Naive thymus-derived CD8-positive, alpha-beta T cell (primary cell): ENCODE measurements at regions not wholly inside any gene's neighbourhood (a gene's known extent, or its start where the extent isn't known, plus 50 kb on each side); places are given as distances from the start of the nearest gene placed in this dataset.

Experiments used
- ATAC-seq, 2 donors: fragments of 150-1000 bp; cut with Tn5 transposase in 1 of 2; sonication (Bioruptor Pico), chemical (Tn5 transposase) in 1 of 2; 1 replicate in 1 of 2; 2 replicates in 1 of 2; pipeline ENCODE4 v1.10.0; 2021; ENCODE audit warnings: mild to moderate bottlenecking in 2 of 2, moderate library complexity in 2 of 2
- POLR2A ChIA-PET: fragments of 350-600 bp; sonication (Branson Sonifier 250); formaldehyde crosslinking; loops from one replicate; lab custom pipeline; 2021; ENCODE audit warnings: antibody characterized with exemption; lab: Charles Lee
- DNase-seq, 10 donors: peaks; one replicate each; pipeline versions ENCODE4 v3.0.0 to v3.0.0-alpha.2; 2020 to 2022
- H3K27ac Mint-ChIP-seq, 10 donors: one replicate each; pipeline ENCODE4 v1.8.0; 2020 to 2022; ENCODE audit warnings: mild to moderate bottlenecking in 10 of 10, mixed read lengths in 10 of 10, moderate library complexity in 4 of 10, inconsistent platforms in 1 of 10
- H3K27me3 Mint-ChIP-seq, 5 donors: one replicate each; pipeline ENCODE4 v1.8.0; 2021 to 2022; ENCODE audit warnings: mixed read lengths in 5 of 5
- H3K36me3 Mint-ChIP-seq, 3 donors: one replicate each; pipeline ENCODE4 v1.8.0; 2020 to 2022; ENCODE audit warnings: mixed read lengths in 3 of 3, mild to moderate bottlenecking in 2 of 3, inconsistent platforms in 1 of 3
- H3K4me1 Mint-ChIP-seq, 4 donors: one replicate each; pipeline ENCODE4 v1.8.0; 2021 to 2022; ENCODE audit warnings: mixed read lengths in 4 of 4
- H3K4me3 Mint-ChIP-seq, 10 donors: one replicate each; pipeline ENCODE4 v1.8.0; 2020 to 2022; ENCODE audit warnings: mild to moderate bottlenecking in 10 of 10, mixed read lengths in 10 of 10, moderate library complexity in 6 of 10, inconsistent platforms in 1 of 10
- H3K9me3 Mint-ChIP-seq, 9 donors: one replicate each; pipeline ENCODE4 v1.8.0; 2020 to 2022; ENCODE audit warnings: mixed read lengths in 9 of 9, mild to moderate bottlenecking in 3 of 9, inconsistent platforms in 1 of 9, moderate library complexity in 1 of 9

GRCh38 chr5:68803881-68804319 lies 289.9 kb upstream of the SLC30A5 start:
- Mint-ChIP-seq H3K36me3 (peaks cover 0 to 9% (median 0%) of the 10 kb centered on the region in 3 donors), H3K4me1 (no peaks in the 10 kb centered on the region), H3K27me3 (no peaks in the 10 kb centered on the region), H3K27ac (no peak overlapping the region), H3K9me3 (peaks cover 0 to 13% (median 3%) of the 10 kb centered on the region in 9 donors), H3K4me3 (no peak overlapping the region)
- ATAC-seq (no peak), DNase-seq (no peak)
- POLR2A ChIA-PET: no interaction called here

- no peaks in the 10 kb centered on the region for H3K4me1 Mint-ChIP-seq
- no peak overlapping the region for H3K27ac Mint-ChIP-seq
- H3K27me3 Mint-ChIP-seq: no peaks in the 10 kb centered on the region
- POLR2A ChIA-PET: no interaction called here
- DNase-seq: no peak
- no peak overlapping the region for H3K4me3 Mint-ChIP-seq
- ATAC-seq: no peak
- H3K36me3 Mint-ChIP-seq: peaks cover 0 to 9% (median 0%) of the 10 kb centered on the region in 3 donors
- H3K9me3 Mint-ChIP-seq: peaks cover 0 to 13% (median 3%) of the 10 kb centered on the region in 9 donors
Observed at GRCh38 chr5:68804343-68804742, 289.5 kb upstream of the SLC30A5 start.

GRCh38 chr5:68805444-68805843 lies 288.4 kb upstream of the SLC30A5 start:
- Mint-ChIP-seq H3K27ac (peak overlapping the region in 1 of 10 donors; percentile 5), H3K9me3 (peaks cover 0 to 13% (median 3%) of the 10 kb centered on the region in 9 donors), H3K36me3 (peaks cover 0 to 9% (median 0%) of the 10 kb centered on the region in 3 donors), H3K4me3 (no peak overlapping the region), H3K27me3 (no peaks in the 10 kb centered on the region), H3K4me1 (no peaks in the 10 kb centered on the region)
- DNase-seq (no peak), ATAC-seq (no peak)
- POLR2A ChIA-PET: no interaction called here

GRCh38 chr5:68817632-68818031 lies 276.2 kb upstream of the SLC30A5 start:
- no peaks in the 10 kb centered on the region for H3K4me1 Mint-ChIP-seq
- no peak for DNase-seq
- no peak overlapping the region for H3K4me3 Mint-ChIP-seq
- POLR2A ChIA-PET: no interaction called here
- ATAC-seq: no peak
- no peaks in the 10 kb centered on the region for H3K36me3 Mint-ChIP-seq
- no peak overlapping the region for H3K27ac Mint-ChIP-seq
- H3K27me3 Mint-ChIP-seq: peaks cover 0 to 2% (median 0%) of the 10 kb centered on the region in 5 donors
- peaks cover 0 to 6% (median 0%) of the 10 kb centered on the region in 9 donors for H3K9me3 Mint-ChIP-seq

- ATAC-seq: no peak
- no peak for DNase-seq
- Mint-ChIP-seq H3K4me3 (no peak overlapping the region), H3K4me1 (no peaks in the 10 kb centered on the region), H3K27ac (no peak overlapping the region), H3K9me3 (peaks cover 0 to 6% (median 0%) of the 10 kb centered on the region in 9 donors), H3K27me3 (peaks cover 0 to 5% (median 2%) of the 10 kb centered on the region in 5 donors), H3K36me3 (no peaks in the 10 kb centered on the region)
- POLR2A ChIA-PET: no interaction called here
Observed at GRCh38 chr5:68818057-68818695, 275.6 kb upstream of the SLC30A5 start.

GRCh38 chr5:68818870-68819269 lies 274.9 kb upstream of the SLC30A5 start:
- H3K4me3 Mint-ChIP-seq: no peak overlapping the region
- H3K36me3 Mint-ChIP-seq: no peaks in the 10 kb centered on the region
- H3K27ac Mint-ChIP-seq: no peak overlapping the region
- ATAC-seq (no peak), DNase-seq (no peak)
- no peaks in the 10 kb centered on the region for H3K4me1 Mint-ChIP-seq
- peaks cover 0 to 5% (median 2%) of the 10 kb centered on the region in 5 donors for H3K27me3 Mint-ChIP-seq
- H3K9me3 Mint-ChIP-seq: peaks cover 0 to 5% (median 0%) of the 10 kb centered on the region in 9 donors
- POLR2A ChIA-PET: no interaction called here

GRCh38 chr5:68821056-68821455 lies 272.8 kb upstream of the SLC30A5 start:
- Mint-ChIP-seq H3K27me3 (peaks cover 0 to 5% (median 4%) of the 10 kb centered on the region in 5 donors), H3K9me3 (peaks cover 0 to 1% (median 0%) of the 10 kb centered on the region in 9 donors), H3K4me3 (no peak overlapping the region), H3K4me1 (no peaks in the 10 kb centered on the region), H3K36me3 (no peaks in the 10 kb centered on the region), H3K27ac (no peak overlapping the region)
- DNase-seq (no peak), ATAC-seq (no peak)
- POLR2A ChIA-PET: interaction anchor here (0.7 kb wide), 1 partner anchor 148 kb away, joined by 5 read pairs; no protein-coding TSS in a partner anchor

- H3K27ac Mint-ChIP-seq: no peak overlapping the region
- POLR2A ChIA-PET: no interaction called here
- H3K36me3 Mint-ChIP-seq: no peaks in the 10 kb centered on the region
- no peaks in the 10 kb centered on the region for H3K4me1 Mint-ChIP-seq
- no peak for DNase-seq
- H3K9me3 Mint-ChIP-seq: peaks cover 0 to 1% (median 0%) of the 10 kb centered on the region in 9 donors
- peaks cover 0 to 5% (median 4%) of the 10 kb centered on the region in 5 donors for H3K27me3 Mint-ChIP-seq
- no peak for ATAC-seq
- H3K4me3 Mint-ChIP-seq: no peak overlapping the region
Observed at GRCh38 chr5:68822796-68823195, 271.0 kb upstream of the SLC30A5 start.

GRCh38 chr5:68823301-68823700 lies 270.5 kb upstream of the SLC30A5 start:
- H3K27ac Mint-ChIP-seq: no peak overlapping the region
- no peak overlapping the region for H3K4me3 Mint-ChIP-seq
- H3K4me1 Mint-ChIP-seq: no peaks in the 10 kb centered on the region
- peaks cover 0 to 5% (median 4%) of the 10 kb centered on the region in 5 donors for H3K27me3 Mint-ChIP-seq
- POLR2A ChIA-PET: no interaction called here
- no peaks in the 10 kb centered on the region for H3K36me3 Mint-ChIP-seq
- DNase-seq: no peak
- peaks cover 0 to 1% (median 0%) of the 10 kb centered on the region in 9 donors for H3K9me3 Mint-ChIP-seq
- no peak for ATAC-seq

- peaks cover 0 to 2% (median 0%) of the 10 kb centered on the region in 5 donors for H3K27me3 Mint-ChIP-seq
Observed at GRCh38 chr5:68830377-68830898, 263.4 kb upstream of the SLC30A5 start.

GRCh38 chr5:68834491-68834981 lies 259.3 kb upstream of the SLC30A5 start:
- Mint-ChIP-seq H3K4me1 (no peaks in the 10 kb centered on the region), H3K9me3 (no peaks in the 10 kb centered on the region), H3K36me3 (no peaks in the 10 kb centered on the region), H3K27me3 (no peaks in the 10 kb centered on the region), H3K27ac (no peak overlapping the region), H3K4me3 (no peak overlapping the region)
- DNase-seq (no peak), ATAC-seq (no peak)
- POLR2A ChIA-PET: no interaction called here

More at GRCh38 chr5:68830377-68830898, 263.4 kb upstream of the SLC30A5 start:
- ATAC-seq (no peak), DNase-seq (no peak)
- H3K36me3 Mint-ChIP-seq: no peaks in the 10 kb centered on the region
- H3K4me1 Mint-ChIP-seq: no peaks in the 10 kb centered on the region
- POLR2A ChIA-PET: interaction anchor here (0.6 kb wide), 1 partner anchor 1507 kb away, joined by 3 read pairs; no protein-coding TSS in a partner anchor
- H3K4me3 Mint-ChIP-seq: no peak overlapping the region
- peaks cover 0 to under 1% (median 0%) of the 10 kb centered on the region in 9 donors for H3K9me3 Mint-ChIP-seq
- no peak overlapping the region for H3K27ac Mint-ChIP-seq

- no peak overlapping the region for H3K4me3 Mint-ChIP-seq
- POLR2A ChIA-PET: no interaction called here
Observed at GRCh38 chr5:68838157-68838718, 255.6 kb upstream of the SLC30A5 start.

GRCh38 chr5:68839019-68839552 lies 254.7 kb upstream of the SLC30A5 start:
- DNase-seq (no peak), ATAC-seq (no peak)
- Mint-ChIP-seq H3K36me3 (no peaks in the 10 kb centered on the region), H3K9me3 (no peaks in the 10 kb centered on the region), H3K4me1 (no peaks in the 10 kb centered on the region), H3K27ac (no peak overlapping the region), H3K4me3 (no peak overlapping the region), H3K27me3 (peaks cover 0 to 1% (median 0%) of the 10 kb centered on the region in 5 donors)
- POLR2A ChIA-PET: no interaction called here

More at GRCh38 chr5:68838157-68838718, 255.6 kb upstream of the SLC30A5 start:
- no peak for ATAC-seq
- Mint-ChIP-seq H3K9me3 (no peaks in the 10 kb centered on the region), H3K27me3 (peaks cover 0 to 1% (median 0%) of the 10 kb centered on the region in 5 donors), H3K27ac (no peak overlapping the region), H3K4me1 (no peaks in the 10 kb centered on the region), H3K36me3 (no peaks in the 10 kb centered on the region)
- no peak for DNase-seq
